Neural cell (in vitro differentiated cells): ENCODE measurements at regions not wholly inside any gene's neighbourhood (a gene's known extent, or its start where the extent isn't known, plus 50 kb on each side); places are given as distances from the start of the nearest gene placed in this dataset.

Experiments
- EP300 ChIP-seq: fragments of 450-650 bp; conservative IDR thresholded peaks from 2 replicates; pipeline ENCODE4 v1.6.1; 2014; ENCODE audit warnings: antibody characterized with exemption, mild to moderate bottlenecking, moderate library complexity; ENCODE audit not compliant: poor library complexity, severe bottlenecking
- EZH2 ChIP-seq: fragments of 200-600, 300-800 bp; shearing (Covaris generic), sonication (generic); IDR thresholded peaks from 2 replicates; pipeline ENCODE4 v1.6.1; 2014; ENCODE audit warnings: antibody characterized with exemption, low read length, borderline replicate concordance, mild to moderate bottlenecking; ENCODE audit not compliant: insufficient read depth, poor library complexity, severe bottlenecking
- POLR2AphosphoS5 ChIP-seq: IDR thresholded peaks from 2 replicates; pipeline ENCODE4 v1.6.1; 2012
- RAD21 ChIP-seq: fragments of 450-650 bp; conservative IDR thresholded peaks from 2 replicates; pipeline ENCODE4 v1.6.1; 2014; ENCODE audit warnings: antibody characterized with exemption, mild to moderate bottlenecking, moderate library complexity
- SMC3 ChIP-seq: fragments of 450-650 bp; conservative IDR thresholded peaks from 2 replicates; pipeline ENCODE4 v1.6.1; 2014; ENCODE audit warnings: antibody characterized with exemption, mild to moderate bottlenecking, moderate library complexity; ENCODE audit not compliant: poor library complexity
- TF ChIP-seq, protein P1 (sequence below): fragments of 450-650 bp; IDR thresholded peaks from 2 replicates; pipeline ENCODE4 v1.5.1; 2014; ENCODE audit warnings: antibody characterized with exemption, mild to moderate bottlenecking, moderate library complexity; ENCODE audit not compliant: poor library complexity, severe bottlenecking
- TF ChIP-seq, protein P2 (sequence below): IDR thresholded peaks from 2 replicates; pipeline ENCODE4 v1.6.1; 2012; ENCODE audit warnings: borderline replicate concordance

DNA sequence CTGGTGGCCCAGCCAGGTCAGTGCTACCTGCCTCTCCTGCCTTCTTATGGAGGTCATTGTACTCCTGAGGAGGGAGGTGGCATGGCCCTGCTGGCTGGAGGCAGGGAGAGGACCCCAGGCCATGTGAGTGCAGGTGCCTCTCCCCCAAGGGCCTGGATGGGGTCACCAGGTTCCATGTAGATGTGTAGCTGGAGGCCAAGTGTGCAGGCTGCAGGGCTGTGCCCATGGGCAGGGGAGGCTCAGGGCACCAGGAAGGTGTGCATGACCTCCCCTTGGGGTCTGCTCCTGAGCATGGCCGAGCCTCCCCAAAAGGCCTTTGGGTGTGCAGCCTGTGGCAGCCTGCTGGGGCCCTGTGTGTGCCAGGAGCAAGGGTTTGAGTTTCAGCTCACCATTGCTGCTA lies 128.1 kb upstream of the HDAC4 start:
- TF ChIP-seq, protein P1, sequence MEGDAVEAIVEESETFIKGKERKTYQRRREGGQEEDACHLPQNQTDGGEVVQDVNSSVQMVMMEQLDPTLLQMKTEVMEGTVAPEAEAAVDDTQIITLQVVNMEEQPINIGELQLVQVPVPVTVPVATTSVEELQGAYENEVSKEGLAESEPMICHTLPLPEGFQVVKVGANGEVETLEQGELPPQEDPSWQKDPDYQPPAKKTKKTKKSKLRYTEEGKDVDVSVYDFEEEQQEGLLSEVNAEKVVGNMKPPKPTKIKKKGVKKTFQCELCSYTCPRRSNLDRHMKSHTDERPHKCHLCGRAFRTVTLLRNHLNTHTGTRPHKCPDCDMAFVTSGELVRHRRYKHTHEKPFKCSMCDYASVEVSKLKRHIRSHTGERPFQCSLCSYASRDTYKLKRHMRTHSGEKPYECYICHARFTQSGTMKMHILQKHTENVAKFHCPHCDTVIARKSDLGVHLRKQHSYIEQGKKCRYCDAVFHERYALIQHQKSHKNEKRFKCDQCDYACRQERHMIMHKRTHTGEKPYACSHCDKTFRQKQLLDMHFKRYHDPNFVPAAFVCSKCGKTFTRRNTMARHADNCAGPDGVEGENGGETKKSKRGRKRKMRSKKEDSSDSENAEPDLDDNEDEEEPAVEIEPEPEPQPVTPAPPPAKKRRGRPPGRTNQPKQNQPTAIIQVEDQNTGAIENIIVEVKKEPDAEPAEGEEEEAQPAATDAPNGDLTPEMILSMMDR: no peak
- TF ChIP-seq EZH2: no peak
- TF ChIP-seq RAD21: no peak
- TF ChIP-seq, protein P2, sequence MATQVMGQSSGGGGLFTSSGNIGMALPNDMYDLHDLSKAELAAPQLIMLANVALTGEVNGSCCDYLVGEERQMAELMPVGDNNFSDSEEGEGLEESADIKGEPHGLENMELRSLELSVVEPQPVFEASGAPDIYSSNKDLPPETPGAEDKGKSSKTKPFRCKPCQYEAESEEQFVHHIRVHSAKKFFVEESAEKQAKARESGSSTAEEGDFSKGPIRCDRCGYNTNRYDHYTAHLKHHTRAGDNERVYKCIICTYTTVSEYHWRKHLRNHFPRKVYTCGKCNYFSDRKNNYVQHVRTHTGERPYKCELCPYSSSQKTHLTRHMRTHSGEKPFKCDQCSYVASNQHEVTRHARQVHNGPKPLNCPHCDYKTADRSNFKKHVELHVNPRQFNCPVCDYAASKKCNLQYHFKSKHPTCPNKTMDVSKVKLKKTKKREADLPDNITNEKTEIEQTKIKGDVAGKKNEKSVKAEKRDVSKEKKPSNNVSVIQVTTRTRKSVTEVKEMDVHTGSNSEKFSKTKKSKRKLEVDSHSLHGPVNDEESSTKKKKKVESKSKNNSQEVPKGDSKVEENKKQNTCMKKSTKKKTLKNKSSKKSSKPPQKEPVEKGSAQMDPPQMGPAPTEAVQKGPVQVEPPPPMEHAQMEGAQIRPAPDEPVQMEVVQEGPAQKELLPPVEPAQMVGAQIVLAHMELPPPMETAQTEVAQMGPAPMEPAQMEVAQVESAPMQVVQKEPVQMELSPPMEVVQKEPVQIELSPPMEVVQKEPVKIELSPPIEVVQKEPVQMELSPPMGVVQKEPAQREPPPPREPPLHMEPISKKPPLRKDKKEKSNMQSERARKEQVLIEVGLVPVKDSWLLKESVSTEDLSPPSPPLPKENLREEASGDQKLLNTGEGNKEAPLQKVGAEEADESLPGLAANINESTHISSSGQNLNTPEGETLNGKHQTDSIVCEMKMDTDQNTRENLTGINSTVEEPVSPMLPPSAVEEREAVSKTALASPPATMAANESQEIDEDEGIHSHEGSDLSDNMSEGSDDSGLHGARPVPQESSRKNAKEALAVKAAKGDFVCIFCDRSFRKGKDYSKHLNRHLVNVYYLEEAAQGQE: no peak
- TF ChIP-seq POLR2AphosphoS5: no peak
- no peak for TF ChIP-seq SMC3
- TF ChIP-seq EP300: no peak
